HG02588 (cell line): ENCODE measurements at regions not wholly inside any gene's neighbourhood (a gene's known extent, or its start where the extent isn't known, plus 50 kb on each side); places are given as distances from the start of the nearest gene placed in this dataset.

Experiments used
- ATAC-seq: cut with Tn5 transposase; IDR thresholded peaks from one replicate; pipeline ENCODE4 v1.9.1; 2021; ENCODE audit warnings: mild to moderate bottlenecking, moderate library complexity; ENCODE audit not compliant: unreplicated experiment

- no peak for ATAC-seq
Measured at GRCh38 chr5:89440670-89441069, 557.7 kb upstream of the MEF2C start.

- ATAC-seq, result no peak
Measured at GRCh38 chr5:89437450-89438435, 554.8 kb upstream of the MEF2C start.

- no peak for ATAC-seq
Measured at GRCh38 chr5:89436464-89436863, 553.5 kb upstream of the MEF2C start.

- peak; percentile 93 for ATAC-seq
Measured at GRCh38 chr5:89435347-89435746, 552.4 kb upstream of the MEF2C start.

GRCh38 chr5:89428624-89429023, 545.6 kb upstream of the MEF2C start:
- ATAC-seq, result no peak

- ATAC-seq, result no peak
Measured at GRCh38 chr5:89425062-89425461, 542.1 kb upstream of the MEF2C start.

GRCh38 chr5:89421035-89421434, 538.1 kb upstream of the MEF2C start:
- ATAC-seq, result no peak

GRCh38 chr5:89418407-89419085, 535.6 kb upstream of the MEF2C start:
- no peak for ATAC-seq

- ATAC-seq, result no peak
Measured at GRCh38 chr5:89417990-89418389, 535.0 kb upstream of the MEF2C start.

- no peak for ATAC-seq
Measured at GRCh38 chr5:89417515-89417914, 534.5 kb upstream of the MEF2C start.

- ATAC-seq, result no peak
Measured at GRCh38 chr5:89411891-89412290, 528.9 kb upstream of the MEF2C start.

- ATAC-seq, result no peak
Measured at GRCh38 chr5:89407054-89407453, 524.1 kb upstream of the MEF2C start.

GRCh38 chr5:89401659-89402058, 518.7 kb upstream of the MEF2C start:
- ATAC-seq, result no peak

GRCh38 chr5:89401012-89401411, 518.0 kb upstream of the MEF2C start:
- no peak for ATAC-seq

GRCh38 chr5:89399548-89399947, 516.6 kb upstream of the MEF2C start:
- ATAC-seq, result no peak

GRCh38 chr5:89397096-89397495, 514.1 kb upstream of the MEF2C start:
- ATAC-seq, result peak; percentile 90

- peak; percentile 57 for ATAC-seq
Measured at GRCh38 chr5:89396278-89396954, 513.4 kb upstream of the MEF2C start.

GRCh38 chr5:89395111-89395510, 512.1 kb upstream of the MEF2C start:
- no peak for ATAC-seq

- ATAC-seq, result no peak
Measured at GRCh38 chr5:89388872-89389271, 505.9 kb upstream of the MEF2C start.

- ATAC-seq, result no peak
Measured at GRCh38 chr5:89384391-89384790, 501.4 kb upstream of the MEF2C start.

GRCh38 chr5:89380635-89381034, 497.7 kb upstream of the MEF2C start:
- no peak for ATAC-seq
